ENCODE measurements at regions not wholly inside any gene's neighbourhood (a gene's known extent, or its start where the extent isn't known, plus 50 kb on each side); places are given as distances from the start of the nearest gene placed in this dataset.

DNA sequence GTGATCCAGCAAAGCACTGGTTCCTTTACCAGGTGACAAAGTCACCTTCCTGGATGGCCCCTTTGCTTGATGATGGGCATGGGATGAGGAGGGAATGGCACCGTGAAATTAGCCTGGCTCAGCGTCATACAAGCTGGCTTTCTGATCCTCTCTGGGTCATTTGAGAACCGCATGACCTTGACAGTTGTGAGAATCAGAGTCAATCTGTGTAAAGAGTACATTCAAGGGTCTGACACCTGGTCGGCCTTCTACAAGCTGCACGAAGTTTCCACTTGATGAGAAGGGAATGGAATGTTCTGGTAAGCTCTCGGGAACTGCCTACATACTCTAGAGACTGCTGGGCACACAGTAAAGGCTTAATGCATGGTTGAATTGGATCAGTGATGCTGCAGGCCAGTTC is 319.8 kb upstream of the TLE3 start:
- no peak overlapping the region for H3K27ac ChIP-seq
- H3K36me3 ChIP-seq: no peaks in the 10 kb centered on the region
- no peaks in the 10 kb centered on the region for H3K27me3 ChIP-seq
- H3K4me1 ChIP-seq: peaks cover 5% of the 10 kb centered on the region; the same call in 1 of the 2 replicates
- no peak for DNase-seq
- H3K4me3 ChIP-seq: no peak overlapping the region
- H3K9me3 ChIP-seq (replicated peaks): no peaks in the 10 kb centered on the region

DNA sequence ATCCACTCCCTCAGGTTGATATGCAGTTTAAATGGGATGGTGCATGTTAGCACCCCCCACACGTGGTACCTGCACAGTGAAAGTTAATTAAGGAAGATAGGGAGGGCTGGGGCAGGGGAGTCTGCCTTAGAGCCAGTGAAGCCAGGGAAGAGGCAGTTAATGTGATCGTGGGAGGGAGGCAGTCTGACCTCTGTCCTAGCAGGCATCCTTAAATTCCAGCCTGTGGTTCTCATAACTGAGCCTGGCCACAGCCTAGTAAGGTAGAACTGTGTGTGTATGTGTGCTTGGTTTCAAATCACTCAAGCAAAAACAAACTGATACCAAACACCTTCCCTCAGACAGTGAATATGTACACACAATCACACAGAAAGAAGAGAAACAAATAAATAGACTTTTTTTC is 319.1 kb upstream of the TLE3 start:
- peaks cover 5% of the 10 kb centered on the region; the same call in 1 of the 2 replicates for H3K4me1 ChIP-seq
- no peaks in the 10 kb centered on the region for H3K9me3 ChIP-seq (replicated peaks)
- H3K27me3 ChIP-seq: no peaks in the 10 kb centered on the region
- H3K36me3 ChIP-seq: no peaks in the 10 kb centered on the region
- no peak overlapping the region for H3K4me3 ChIP-seq
- no peak for DNase-seq
- H3K27ac ChIP-seq: no peak overlapping the region

DNA sequence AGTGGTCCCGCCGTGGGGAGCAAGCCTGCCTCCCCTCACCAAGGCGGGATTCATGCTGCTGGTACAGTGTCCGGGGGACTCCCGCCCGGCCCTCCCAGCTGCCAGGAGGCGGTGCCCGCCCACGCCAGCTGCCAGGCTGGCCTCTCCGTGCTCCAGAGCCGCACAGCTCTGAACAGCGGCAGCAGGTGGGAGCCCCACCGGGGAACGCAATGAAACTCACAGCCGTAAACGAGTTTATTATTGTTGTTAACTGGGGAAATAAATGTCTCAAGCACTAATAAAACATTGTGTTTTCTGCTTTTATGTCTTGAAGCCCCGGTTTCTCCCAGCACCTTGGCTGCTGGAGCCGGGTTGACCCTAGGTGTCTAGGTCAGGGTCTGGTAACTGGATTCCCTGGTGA is 317.7 kb upstream of the TLE3 start:
- Histone ChIP-seq H3K27ac (no peak overlapping the region), H3K4me1 (peaks cover 11% of the 10 kb centered on the region; the same call in 1 of the 2 replicates), H3K4me3 (no peak overlapping the region), H3K9me3 (replicated peaks) (no peaks in the 10 kb centered on the region), H3K36me3 (no peaks in the 10 kb centered on the region), H3K27me3 (no peaks in the 10 kb centered on the region)
- peak; percentile 70 to 77 for DNase-seq

GRCh38 chr15:70414626-70415025 is 316.9 kb upstream of the TLE3 start:
- H3K9me3 ChIP-seq (replicated peaks): no peaks in the 10 kb centered on the region
- DNase-seq: no peak
- H3K27ac ChIP-seq: no peak overlapping the region
- no peak overlapping the region for H3K4me3 ChIP-seq
- no peaks in the 10 kb centered on the region for H3K27me3 ChIP-seq
- no peaks in the 10 kb centered on the region for H3K36me3 ChIP-seq
- peaks cover 11% of the 10 kb centered on the region; the same call in 1 of the 2 replicates for H3K4me1 ChIP-seq

- no peak overlapping the region for H3K27ac ChIP-seq
- H3K27me3 ChIP-seq: no peaks in the 10 kb centered on the region
- H3K4me1 ChIP-seq: peaks cover 11% of the 10 kb centered on the region; the same call in 1 of the 2 replicates
- no peaks in the 10 kb centered on the region for H3K36me3 ChIP-seq
- no peak overlapping the region for H3K4me3 ChIP-seq
- no peaks in the 10 kb centered on the region for H3K9me3 ChIP-seq (replicated peaks)
- DNase-seq: no peak
Measured at GRCh38 chr15:70412794-70413193, 315.1 kb upstream of the TLE3 start.

- H3K27ac ChIP-seq: no peak overlapping the region
- no peaks in the 10 kb centered on the region for H3K27me3 ChIP-seq
Measured at GRCh38 chr15:70411143-70411863, 313.6 kb upstream of the TLE3 start.

DNA sequence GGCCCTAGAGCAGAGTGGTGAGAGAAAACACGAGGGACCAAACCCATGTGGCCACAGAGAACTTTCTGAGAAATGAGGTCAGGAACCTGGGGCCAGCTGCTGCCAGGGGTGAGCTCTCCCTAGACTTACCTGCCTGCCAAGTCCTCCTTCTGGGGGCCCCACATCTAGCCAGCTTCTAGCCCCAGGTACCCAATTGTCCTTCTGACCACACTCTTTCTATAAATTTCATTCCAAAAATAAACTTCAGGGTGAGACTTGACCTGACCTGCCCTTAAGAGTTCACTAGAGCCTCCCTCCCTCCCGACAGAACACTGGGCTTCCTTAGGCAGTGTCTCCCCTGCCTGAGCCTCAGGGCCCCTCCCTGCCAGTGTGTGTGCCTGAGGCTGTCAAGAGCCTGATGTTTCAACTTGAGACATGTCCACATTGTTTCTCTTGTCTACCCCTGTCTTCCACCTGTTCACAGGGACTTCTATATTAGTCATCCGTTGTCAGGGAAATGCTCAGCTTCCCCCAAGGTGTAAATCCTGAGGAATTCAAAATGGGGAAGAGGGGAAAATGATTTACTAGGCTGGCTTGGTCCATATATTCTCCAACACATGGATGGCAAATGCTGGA is 312.8 kb upstream of the TLE3 start:
- DNase-seq: peak in 1 of 2 experiments; percentile 49
- H3K9me3 ChIP-seq (replicated peaks): 0 out of 2 replicates have a peak, but pooled peaks cover 3% of the 10 kb centered on the region
- H3K27ac ChIP-seq: no peak overlapping the region
- peaks cover 13% of the 10 kb centered on the region; the same call in 1 of the 2 replicates for H3K4me1 ChIP-seq
- no peak overlapping the region for H3K4me3 ChIP-seq
- H3K27me3 ChIP-seq: no peaks in the 10 kb centered on the region
- no peaks in the 10 kb centered on the region for H3K36me3 ChIP-seq

More at GRCh38 chr15:70411143-70411863, 313.6 kb upstream of the TLE3 start:
- Histone ChIP-seq H3K36me3 (no peaks in the 10 kb centered on the region), H3K4me3 (no peak overlapping the region), H3K9me3 (replicated peaks) (no peaks in the 10 kb centered on the region), H3K4me1 (peaks cover 15% of the 10 kb centered on the region; the same call in 1 of the 2 replicates)
- DNase-seq: no peak

DNA sequence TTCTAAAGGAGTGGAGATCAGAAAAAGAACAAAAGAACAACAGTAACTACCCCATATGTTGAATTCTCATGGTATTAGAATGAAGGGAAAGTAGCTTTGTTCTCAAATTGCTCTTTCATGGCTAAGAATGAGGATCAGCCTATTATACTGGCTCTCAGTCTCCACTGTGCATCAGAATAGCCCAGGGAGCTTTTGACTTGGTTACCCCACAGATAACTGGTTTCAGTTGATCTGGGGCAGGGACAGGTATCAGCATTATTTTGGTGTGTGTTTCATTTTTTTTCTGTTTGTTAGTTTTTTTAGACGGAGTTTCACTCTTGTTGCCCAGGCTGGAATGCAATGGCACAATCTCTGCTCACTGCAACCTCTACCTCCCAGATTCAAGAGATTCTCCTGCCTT is 311.7 kb upstream of the TLE3 start:
- Histone ChIP-seq H3K4me3 (no peak overlapping the region), H3K9me3 (replicated peaks) (0 out of 2 replicates have a peak, but pooled peaks cover 4% of the 10 kb centered on the region), H3K4me1 (0 out of 2 replicates have a peak, but pooled peaks cover 10% of the 10 kb centered on the region), H3K27ac (no peak overlapping the region), H3K36me3 (no peaks in the 10 kb centered on the region), H3K27me3 (no peaks in the 10 kb centered on the region)
- no peak for DNase-seq

DNA sequence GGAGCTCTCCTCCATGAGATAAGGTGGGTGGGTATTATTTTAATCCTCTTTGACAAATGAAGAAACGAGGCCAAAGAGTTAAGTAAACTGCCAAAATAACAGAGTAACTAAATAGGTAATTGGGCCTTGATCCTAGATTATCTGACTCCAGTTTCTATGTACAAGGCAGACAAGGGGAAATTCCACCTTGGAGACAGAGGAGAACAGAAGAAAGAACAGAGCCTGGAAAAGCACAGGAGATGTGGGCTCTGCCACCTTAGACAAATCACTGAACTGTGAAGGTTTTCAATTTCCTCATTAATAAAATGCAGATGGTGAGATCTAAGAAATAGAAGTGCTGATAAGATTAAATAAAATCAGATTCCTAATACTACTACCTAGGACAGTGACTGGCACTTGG is 310.2 kb upstream of the TLE3 start:
- no peaks in the 10 kb centered on the region for H3K36me3 ChIP-seq
- H3K9me3 ChIP-seq (replicated peaks): 0 out of 2 replicates have a peak, but pooled peaks cover 4% of the 10 kb centered on the region
- no peak for DNase-seq
- H3K4me1 ChIP-seq: 0 out of 2 replicates have a peak, but pooled peaks cover 10% of the 10 kb centered on the region
- no peaks in the 10 kb centered on the region for H3K27me3 ChIP-seq
- H3K27ac ChIP-seq: no peak overlapping the region
- H3K4me3 ChIP-seq: no peak overlapping the region

DNA sequence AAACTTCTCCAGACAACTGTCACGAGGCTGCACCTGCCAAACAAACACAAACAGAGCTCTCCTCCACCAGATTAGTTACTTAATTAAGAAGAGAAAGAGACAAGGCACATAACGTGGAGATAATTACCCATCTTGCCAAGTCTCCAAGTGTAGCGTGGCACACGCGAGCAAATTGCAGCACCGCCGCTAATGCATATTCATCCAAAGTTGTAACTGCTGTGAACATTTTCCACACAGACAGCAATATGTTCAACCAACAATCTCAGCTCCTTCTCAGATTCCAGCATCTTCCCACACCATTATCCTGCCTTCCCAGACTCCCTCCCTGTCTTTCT is 309.6 kb upstream of the TLE3 start:
- DNase-seq: no peak
- Histone ChIP-seq H3K9me3 (replicated peaks) (0 out of 2 replicates have a peak, but pooled peaks cover 4% of the 10 kb centered on the region), H3K4me1 (0 out of 2 replicates have a peak, but pooled peaks cover 10% of the 10 kb centered on the region), H3K4me3 (no peak overlapping the region), H3K27ac (no peak overlapping the region), H3K36me3 (no peaks in the 10 kb centered on the region), H3K27me3 (no peaks in the 10 kb centered on the region)

DNA sequence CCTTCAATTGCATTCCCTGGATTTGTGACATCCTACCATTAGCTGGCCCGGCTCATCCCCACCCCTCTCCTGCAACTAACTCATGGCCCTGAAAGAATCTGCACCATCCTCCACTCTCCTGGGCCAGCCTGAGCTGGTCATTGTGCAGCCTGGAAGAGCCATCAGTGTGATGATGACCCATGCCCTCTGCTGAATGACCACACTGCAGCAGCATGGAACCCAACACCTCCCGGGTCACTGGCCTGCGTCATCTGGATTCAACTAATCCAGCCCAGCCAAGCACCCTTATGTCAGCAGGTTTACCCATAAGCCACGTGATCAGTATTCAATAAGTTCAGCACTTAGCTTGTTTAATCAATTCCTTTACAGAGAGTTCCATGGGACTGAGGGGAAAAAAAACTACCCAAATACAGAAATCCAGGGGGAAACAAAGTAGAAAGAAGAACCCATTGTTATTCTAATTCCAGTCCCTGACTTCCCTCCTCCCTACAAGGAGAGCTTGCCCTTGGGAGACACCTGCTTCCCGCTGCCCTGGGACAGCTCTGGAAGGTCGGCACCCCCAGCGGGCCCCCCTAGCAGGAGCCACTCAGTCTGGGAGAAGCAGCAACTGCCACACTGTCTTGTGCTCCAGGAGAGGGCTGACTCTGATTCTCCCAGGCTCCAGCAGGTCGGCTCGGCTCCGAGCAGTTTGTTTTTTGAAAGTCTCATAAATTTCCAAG is 309.1 kb upstream of the TLE3 start:
- Histone ChIP-seq H3K27ac (no peak overlapping the region), H3K4me3 (no peak overlapping the region), H3K4me1 (0 out of 2 replicates have a peak, but pooled peaks cover 10% of the 10 kb centered on the region), H3K36me3 (no peaks in the 10 kb centered on the region), H3K27me3 (no peaks in the 10 kb centered on the region), H3K9me3 (replicated peaks) (0 out of 2 replicates have a peak, but pooled peaks cover 4% of the 10 kb centered on the region)
- no peak for DNase-seq

DNA sequence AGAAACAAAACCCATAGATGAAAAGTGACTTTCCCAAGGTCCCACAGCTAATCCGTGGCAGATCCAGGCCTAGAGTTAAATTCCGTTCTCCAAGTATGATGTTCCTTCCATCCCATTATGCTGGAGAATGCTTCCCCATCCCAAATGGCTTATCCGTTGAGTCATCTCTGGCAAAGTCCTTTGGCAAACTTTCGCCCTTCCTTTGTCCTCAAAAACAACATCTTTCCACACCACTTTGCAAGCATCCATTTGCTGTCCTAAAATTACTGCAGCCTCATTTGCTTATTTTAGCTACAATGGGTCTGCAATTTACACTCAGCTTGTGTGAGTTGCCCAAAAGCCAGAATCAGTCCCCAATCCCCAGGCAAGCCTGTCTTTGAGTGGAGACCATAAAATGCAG is 304.0 kb upstream of the TLE3 start:
- Histone ChIP-seq H3K9me3 (replicated peaks) (0 out of 2 replicates have a peak, but pooled peaks cover 4% of the 10 kb centered on the region), H3K36me3 (no peaks in the 10 kb centered on the region), H3K27me3 (no peaks in the 10 kb centered on the region), H3K4me1 (peaks cover 5% of the 10 kb centered on the region; the same call in 1 of the 2 replicates), H3K4me3 (no peak overlapping the region), H3K27ac (no peak overlapping the region)
- DNase-seq: no peak

- Histone ChIP-seq H3K27ac (no peak overlapping the region), H3K4me1 (no peaks in the 10 kb centered on the region; the same call in 1 of the 2 replicates), H3K27me3 (no peaks in the 10 kb centered on the region), H3K36me3 (no peaks in the 10 kb centered on the region), H3K9me3 (replicated peaks) (0 out of 2 replicates have a peak, but pooled peaks cover 4% of the 10 kb centered on the region), H3K4me3 (no peak overlapping the region)
- DNase-seq: peak in 1 of 2 experiments; percentile 56
Measured at GRCh38 chr15:70400766-70401541, 303.2 kb upstream of the TLE3 start.

DNA sequence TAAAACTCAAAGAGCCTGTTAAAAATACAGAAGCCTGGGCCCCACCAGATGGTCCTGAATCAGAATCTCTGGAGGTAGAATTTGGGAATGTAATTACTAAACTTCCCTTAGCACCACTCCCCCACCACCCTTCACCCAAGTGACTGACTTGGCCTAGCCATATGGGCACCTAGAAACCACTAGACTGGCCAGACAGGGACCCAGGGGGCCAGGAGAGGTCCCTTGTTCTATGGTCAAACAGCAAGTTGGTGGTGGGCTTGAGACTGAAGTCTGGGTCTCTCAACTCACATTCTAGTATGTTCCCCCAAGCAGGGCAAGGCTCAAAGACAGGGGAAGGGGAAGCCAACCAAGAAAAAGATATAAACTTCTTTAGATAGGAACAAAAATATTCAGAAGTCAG is 301.5 kb upstream of the TLE3 start:
- Histone ChIP-seq H3K36me3 (no peaks in the 10 kb centered on the region), H3K27me3 (no peaks in the 10 kb centered on the region), H3K4me1 (no peaks in the 10 kb centered on the region; the same call in 1 of the 2 replicates), H3K27ac (no peak overlapping the region), H3K9me3 (replicated peaks) (no peaks in the 10 kb centered on the region), H3K4me3 (no peak overlapping the region)
- DNase-seq: no peak
